ENCODE measurements at regions not wholly inside any gene's neighbourhood (a gene's known extent, or its start where the extent isn't known, plus 50 kb on each side); places are given as distances from the start of the nearest gene placed in this dataset.

DNA sequence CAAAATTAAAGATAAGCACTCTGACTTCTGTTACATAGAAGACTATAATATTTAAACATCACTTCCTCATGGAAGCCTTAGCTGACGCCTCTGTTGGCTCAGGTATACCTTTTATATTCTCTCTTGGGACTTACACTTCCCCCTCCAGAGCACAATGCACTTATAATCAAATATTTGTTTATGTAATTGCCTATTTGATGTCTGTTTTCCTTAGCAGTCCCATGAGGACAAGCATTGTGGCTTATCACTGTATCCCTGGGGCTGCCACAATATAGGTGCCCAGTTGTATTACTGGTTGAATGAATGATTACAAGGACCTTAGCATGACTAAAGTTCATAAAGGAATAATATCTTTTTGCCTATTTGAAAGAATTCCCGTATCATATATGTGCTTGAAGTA lies 186.7 kb upstream of the VGLL2 start:
- no peak for TF ChIP-seq POLR2A (IDR thresholded peaks at IDR 0.05)
- no peak for TF ChIP-seq CTCF (IDR thresholded peaks at IDR 0.05 in 8 of 11, conservative IDR thresholded peaks at IDR 0.05 in 3 of 11)
- no peak for TF ChIP-seq POLR2AphosphoS5 (IDR thresholded peaks at IDR 0.05)
- DNase-seq, result no peak
- H3K4me3 ChIP-seq, result no peak overlapping the region
- no peak overlapping the region for H3K27ac ChIP-seq
- no peaks in the 10 kb centered on the region for H3K27me3 ChIP-seq (replicated peaks in 1 of 7)
- peaks cover 0 to 15% (median 0%) of the 10 kb centered on the region in 8 donors for H3K9me3 ChIP-seq
- no peaks in the 10 kb centered on the region for H3K4me1 ChIP-seq
- H3K36me3 ChIP-seq, result no peaks in the 10 kb centered on the region
- intact Hi-C loops (cut with DNase I; ENCODE audit: low total_unique reads), result no loop called here
- WGBS, 5 donors, result 58 to 63% (median 61%) methylated on average over 2 of the region's 2 CpGs

- no peak for DNase-seq
- no peak overlapping the region for H3K27ac ChIP-seq
- intact Hi-C loops (cut with DNase I; ENCODE audit: low total_unique reads), result no loop called here
- peaks cover 0 to 22% (median 0%) of the 10 kb centered on the region in 8 donors for H3K9me3 ChIP-seq
- 74 to 84% (median 79%) methylated on average over 2 of the region's 2 CpGs for WGBS, 5 donors
- no peak overlapping the region for H3K4me3 ChIP-seq
- no peaks in the 10 kb centered on the region for H3K4me1 ChIP-seq
- H3K27me3 ChIP-seq (replicated peaks in 1 of 7), result no peaks in the 10 kb centered on the region
- TF ChIP-seq POLR2AphosphoS5 (IDR thresholded peaks at IDR 0.05), result no peak
- TF ChIP-seq POLR2A (IDR thresholded peaks at IDR 0.05), result no peak
- H3K36me3 ChIP-seq, result no peaks in the 10 kb centered on the region
Observed at GRCh38 chr6:117079951-117080350, 185.4 kb upstream of the VGLL2 start.

DNA sequence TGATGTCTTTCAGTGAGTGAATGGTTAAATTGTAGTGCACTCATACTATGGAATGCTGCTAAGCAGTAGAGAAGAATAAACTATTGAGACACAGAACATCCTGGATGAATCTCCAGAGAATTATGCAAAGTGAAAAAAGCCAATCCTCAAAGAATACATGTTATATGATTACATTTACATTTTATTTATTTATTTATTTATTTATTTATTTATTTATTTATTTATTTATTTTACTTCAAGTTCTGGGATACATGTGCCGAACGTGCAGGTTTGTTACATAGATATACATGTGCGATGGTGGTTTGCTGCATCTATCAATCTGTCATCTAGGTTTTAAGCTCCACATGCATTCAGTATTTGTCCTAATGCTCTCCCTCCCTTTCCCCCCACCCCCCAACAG lies 175.8 kb upstream of the VGLL2 start:
- no peak overlapping the region for H3K4me3 ChIP-seq
- H3K4me1 ChIP-seq, result no peaks in the 10 kb centered on the region
- H3K36me3 ChIP-seq, result no peaks in the 10 kb centered on the region
- H3K27ac ChIP-seq, result no peak overlapping the region
- 87 to 98% (median 93%) methylated on average over 3 of the region's 3 CpGs for WGBS, 5 donors
- no peak for TF ChIP-seq POLR2AphosphoS5 (IDR thresholded peaks at IDR 0.05)
- TF ChIP-seq POLR2A (IDR thresholded peaks at IDR 0.05), result no peak
- intact Hi-C loops (cut with DNase I; ENCODE audit: low total_unique reads), result no loop called here
- no peaks in the 10 kb centered on the region for H3K27me3 ChIP-seq (replicated peaks in 1 of 7)
- H3K9me3 ChIP-seq, result peaks cover 0 to 37% (median 17%) of the 10 kb centered on the region in 8 donors
- no peak for DNase-seq

DNA sequence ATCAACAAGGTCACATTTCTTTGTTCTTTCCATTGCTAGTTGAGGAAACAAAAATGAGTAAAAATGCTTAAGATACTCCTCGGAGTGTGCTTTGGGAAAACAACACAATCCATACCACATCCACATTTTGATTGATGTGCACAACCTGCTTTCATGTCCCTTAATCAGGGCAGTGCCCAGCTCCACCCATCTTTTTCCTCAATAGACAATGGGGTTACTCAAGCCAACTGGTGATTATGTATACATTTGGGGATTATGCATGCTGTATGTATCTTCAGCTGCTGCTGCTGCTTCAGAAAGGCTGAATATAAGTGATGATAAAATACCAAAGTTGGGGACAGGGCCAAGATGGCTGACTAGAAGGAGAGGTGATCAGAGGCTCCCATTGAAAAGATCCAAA lies 155.2 kb upstream of the VGLL2 start:
- no peaks in the 10 kb centered on the region for H3K36me3 ChIP-seq
- H3K4me1 ChIP-seq, result no peaks in the 10 kb centered on the region
- intact Hi-C loops (cut with DNase I; ENCODE audit: low total_unique reads), result no loop called here
- DNase-seq, result no peak
- 79 to 95% (median 88%) methylated on average over 1 of the region's 1 CpG for WGBS, 5 donors
- TF ChIP-seq POLR2AphosphoS5 (IDR thresholded peaks at IDR 0.05) (no peak), POLR2A (IDR thresholded peaks at IDR 0.05) (no peak), CTCF (IDR thresholded peaks at IDR 0.05 in 8 of 11, conservative IDR thresholded peaks at IDR 0.05 in 3 of 11) (no peak)
- H3K27ac ChIP-seq, result no peak overlapping the region
- no peak overlapping the region for H3K4me3 ChIP-seq
- peaks cover 0 to 39% (median 6%) of the 10 kb centered on the region in 8 donors for H3K9me3 ChIP-seq
- no peaks in the 10 kb centered on the region for H3K27me3 ChIP-seq (replicated peaks in 1 of 7)

- H3K27me3 ChIP-seq (replicated peaks in 1 of 7), result no peaks in the 10 kb centered on the region
- intact Hi-C loops (cut with DNase I; ENCODE audit: low total_unique reads), result no loop called here
- WGBS, 5 donors, result 87 to 97% (median 91%) methylated on average over 3 to 5 of the region's 5 CpGs
- TF ChIP-seq CTCF (IDR thresholded peaks at IDR 0.05 in 8 of 11, conservative IDR thresholded peaks at IDR 0.05 in 3 of 11) (no peak), POLR2AphosphoS5 (IDR thresholded peaks at IDR 0.05) (no peak), POLR2A (IDR thresholded peaks at IDR 0.05) (no peak)
- no peak overlapping the region for H3K4me3 ChIP-seq
- H3K4me1 ChIP-seq, result no peaks in the 10 kb centered on the region
- H3K36me3 ChIP-seq, result no peaks in the 10 kb centered on the region
- H3K27ac ChIP-seq, result no peak overlapping the region
- peaks cover 0 to 43% (median 6%) of the 10 kb centered on the region in 8 donors for H3K9me3 ChIP-seq
- no peak for DNase-seq
Observed at GRCh38 chr6:117110737-117111136, 154.6 kb upstream of the VGLL2 start.
